ENCODE measurements at regions not wholly inside any gene's neighbourhood (a gene's known extent, or its start where the extent isn't known, plus 50 kb on each side); places are given as distances from the start of the nearest gene placed in this dataset.

- Histone ChIP-seq H3K36me3 (no peaks in the 10 kb centered on the region), H3K4me3 (no peak overlapping the region), H3K27me3 (no peaks in the 10 kb centered on the region), H3K9me3 (no peaks in the 10 kb centered on the region), H3K9ac (ENCODE audit: low read depth in 2 of 2, low read length in 2 of 2) (no peak overlapping the region), H3K4me1 (no peaks in the 10 kb centered on the region), H3K27ac (no peak overlapping the region)
- intact Hi-C loops (cut with DNase I), result no loop called here
- no peak for TF ChIP-seq CTCF (IDR thresholded peaks at IDR 0.05)
- no peak for DNase-seq
Observed at GRCh38 chr10:57880446-57881227, 387.1 kb downstream of the IPMK start.

- H3K27me3 ChIP-seq, result no peaks in the 10 kb centered on the region
- no peak for TF ChIP-seq CTCF (IDR thresholded peaks at IDR 0.05)
- H3K36me3 ChIP-seq, result no peaks in the 10 kb centered on the region
- intact Hi-C loops (cut with DNase I), result no loop called here
- H3K27ac ChIP-seq, result no peak overlapping the region
- no peaks in the 10 kb centered on the region for H3K9me3 ChIP-seq
- H3K9ac ChIP-seq (ENCODE audit: low read depth in 2 of 2, low read length in 2 of 2), result no peak overlapping the region
- DNase-seq, result no peak
- no peak overlapping the region for H3K4me3 ChIP-seq
- no peaks in the 10 kb centered on the region for H3K4me1 ChIP-seq
Observed at GRCh38 chr10:57874810-57875209, 392.9 kb downstream of the IPMK start.

- Histone ChIP-seq H3K4me3 (no peak overlapping the region), H3K27ac (no peak overlapping the region), H3K9ac (ENCODE audit: low read depth in 2 of 2, low read length in 2 of 2) (no peak overlapping the region), H3K36me3 (no peaks in the 10 kb centered on the region), H3K27me3 (no peaks in the 10 kb centered on the region), H3K4me1 (no peaks in the 10 kb centered on the region), H3K9me3 (no peaks in the 10 kb centered on the region)
- DNase-seq, result no peak
- intact Hi-C loops (cut with DNase I), result loop anchor here (10.0 kb wide), 1 partner anchor 198 kb away; no protein-coding TSS in a partner anchor
- no peak for TF ChIP-seq CTCF (IDR thresholded peaks at IDR 0.05)
Observed at GRCh38 chr10:57867241-57867640, 400.5 kb downstream of the IPMK start.

- intact Hi-C loops (cut with DNase I), result loop anchor here (10.0 kb wide), 1 partner anchor 200 kb away; no protein-coding TSS in a partner anchor
- Histone ChIP-seq H3K9me3 (no peaks in the 10 kb centered on the region), H3K9ac (ENCODE audit: low read depth in 2 of 2, low read length in 2 of 2) (no peak overlapping the region), H3K4me1 (no peaks in the 10 kb centered on the region), H3K36me3 (no peaks in the 10 kb centered on the region), H3K4me3 (no peak overlapping the region), H3K27me3 (no peaks in the 10 kb centered on the region), H3K27ac (no peak overlapping the region)
- DNase-seq, result peak; percentile 47
- no peak for TF ChIP-seq CTCF (IDR thresholded peaks at IDR 0.05)
Observed at GRCh38 chr10:57864765-57865680, 402.7 kb downstream of the IPMK start.

- H3K27ac ChIP-seq, result no peak overlapping the region
- H3K4me1 ChIP-seq, result no peaks in the 10 kb centered on the region
- no peak for TF ChIP-seq CTCF (IDR thresholded peaks at IDR 0.05)
- H3K36me3 ChIP-seq, result no peaks in the 10 kb centered on the region
- H3K27me3 ChIP-seq, result no peaks in the 10 kb centered on the region
- H3K9me3 ChIP-seq, result no peaks in the 10 kb centered on the region
- no peak overlapping the region for H3K9ac ChIP-seq (ENCODE audit: low read depth in 2 of 2, low read length in 2 of 2)
- DNase-seq, result no peak
- intact Hi-C loops (cut with DNase I), result no loop called here
- H3K4me3 ChIP-seq, result no peak overlapping the region
Observed at GRCh38 chr10:57849691-57850357, 417.9 kb downstream of the IPMK start.
